OCI-LY1 (cell line): ENCODE measurements at regions not wholly inside any gene's neighbourhood (a gene's known extent, or its start where the extent isn't known, plus 50 kb on each side); places are given as distances from the start of the nearest gene placed in this dataset.
A peak's percentile ranks its signal among the peaks of the same experiment; 100 is the strongest.

Experiments used
- H2AFZ ChIP-seq: fragments of 200-600 bp; sonication (generic), shearing (Covaris generic); 2 replicates; pipeline ENCODE4 v1.6.0; 2014; ENCODE audit warnings: antibody characterized with exemption, mild to moderate bottlenecking, low read length
- H3F3A ChIP-seq: fragments of 200-600 bp; sonication (generic), shearing (Covaris generic); 2 replicates; pipeline ENCODE4 v1.6.0; 2014; ENCODE audit warnings: mild to moderate bottlenecking, antibody characterized with exemption, low read length, moderate library complexity; ENCODE audit not compliant: insufficient read depth
- H3K27ac ChIP-seq: fragments of 200-600 bp; sonication (generic); 2 replicates; pipeline ENCODE4 v1.5.1; 2014; ENCODE audit warnings: low read length, mixed run types, mild to moderate bottlenecking, low read depth; ENCODE audit not compliant: poor library complexity, severe bottlenecking
- H3K27me3 ChIP-seq: fragments of 200-600 bp; sonication (generic); 2 replicates; pipeline ENCODE4 v1.6.0; 2014; ENCODE audit warnings: antibody characterized with exemption, mild to moderate bottlenecking, low read length, moderate library complexity; ENCODE audit not compliant: insufficient read depth
- H3K36me3 ChIP-seq: fragments of 200-600 bp; sonication (generic); 2 replicates; pipeline ENCODE4 v1.6.1; 2014; ENCODE audit warnings: mild to moderate bottlenecking, antibody characterized with exemption, low read length, moderate library complexity, mixed read lengths; ENCODE audit not compliant: insufficient read depth
- H3K4me1 ChIP-seq: fragments of 200-600 bp; sonication (generic); 2 replicates; pipeline ENCODE4 v1.5.1; 2014; ENCODE audit warnings: mild to moderate bottlenecking, low read length, moderate library complexity; ENCODE audit not compliant: insufficient read depth, severe bottlenecking
- H3K4me2 ChIP-seq: fragments of 200-600 bp; sonication (generic), shearing (Covaris generic); 2 replicates; pipeline ENCODE4 v1.6.1; 2014; ENCODE audit warnings: low read length
- H3K4me3 ChIP-seq: fragments of 200-600 bp; sonication (generic); 2 replicates; pipeline ENCODE4 v1.5.1; 2014; ENCODE audit warnings: low read length, low read depth, mild to moderate bottlenecking, mixed read lengths; ENCODE audit not compliant: poor library complexity, severe bottlenecking
- H3K79me2 ChIP-seq: fragments of 200-600 bp; shearing (Covaris generic); 2 replicates; pipeline ENCODE4 v1.6.1; 2016; ENCODE audit warnings: mixed run types, low read length, mixed read lengths; ENCODE audit not compliant: insufficient read depth
- H3K9ac ChIP-seq: fragments of 200-600 bp; sonication (generic), shearing (Covaris generic); 2 replicates; pipeline ENCODE4 v1.6.1; 2014; ENCODE audit warnings: mild to moderate bottlenecking, low read length, mixed read lengths
- H3K9me2 ChIP-seq: fragments of 200-600 bp; sonication (generic), shearing (Covaris generic); 2 replicates; pipeline ENCODE4 v1.6.1; 2014; ENCODE audit warnings: low read depth, mild to moderate bottlenecking, low read length, mixed read lengths
- H3K9me3 ChIP-seq: fragments of 200-600 bp; shearing (Covaris generic); 2 replicates; pipeline ENCODE4 v1.6.1; 2014; ENCODE audit warnings: low read length, mixed read lengths
- H4K20me1 ChIP-seq: fragments of 200-600 bp; sonication (generic), shearing (Covaris generic); 2 replicates; pipeline ENCODE4 v1.6.0; 2016; ENCODE audit warnings: mild to moderate bottlenecking, low read length; ENCODE audit not compliant: insufficient read depth
- EZH2 ChIP-seq: fragments of 200-600 bp; sonication (generic), shearing (Covaris generic); IDR thresholded peaks from 2 replicates; pipeline ENCODE4 v1.8.0; 2017; ENCODE audit warnings: borderline replicate concordance, mixed run types, mild to moderate bottlenecking, antibody characterized with exemption, low read length, moderate library complexity, mixed read lengths
- TF ChIP-seq, protein P1 (sequence below): fragments of 200-600 bp; sonication (generic), shearing (Covaris generic); IDR thresholded peaks from 2 replicates; pipeline ENCODE4 v1.5.1; 2017; ENCODE audit warnings: mild to moderate bottlenecking, antibody characterized with exemption, low read length, moderate library complexity, mixed read lengths

- H2AFZ ChIP-seq, result no peak overlapping the region
- no peak overlapping the region for H3K9ac ChIP-seq
- no peak overlapping the region for H3K4me3 ChIP-seq
- H3K79me2 ChIP-seq, result no peaks in the 10 kb centered on the region
- no peaks in the 10 kb centered on the region for H4K20me1 ChIP-seq
- no peaks in the 10 kb centered on the region for H3K9me2 ChIP-seq
- no peaks in the 10 kb centered on the region for H3K36me3 ChIP-seq
- H3K4me1 ChIP-seq, result no peaks in the 10 kb centered on the region
- no peak overlapping the region for H3K27ac ChIP-seq
- no peaks in the 10 kb centered on the region for H3F3A ChIP-seq
- no peaks in the 10 kb centered on the region for H3K9me3 ChIP-seq
- no peak overlapping the region for H3K4me2 ChIP-seq
- H3K27me3 ChIP-seq, result no peaks in the 10 kb centered on the region
- TF ChIP-seq, protein P1, sequence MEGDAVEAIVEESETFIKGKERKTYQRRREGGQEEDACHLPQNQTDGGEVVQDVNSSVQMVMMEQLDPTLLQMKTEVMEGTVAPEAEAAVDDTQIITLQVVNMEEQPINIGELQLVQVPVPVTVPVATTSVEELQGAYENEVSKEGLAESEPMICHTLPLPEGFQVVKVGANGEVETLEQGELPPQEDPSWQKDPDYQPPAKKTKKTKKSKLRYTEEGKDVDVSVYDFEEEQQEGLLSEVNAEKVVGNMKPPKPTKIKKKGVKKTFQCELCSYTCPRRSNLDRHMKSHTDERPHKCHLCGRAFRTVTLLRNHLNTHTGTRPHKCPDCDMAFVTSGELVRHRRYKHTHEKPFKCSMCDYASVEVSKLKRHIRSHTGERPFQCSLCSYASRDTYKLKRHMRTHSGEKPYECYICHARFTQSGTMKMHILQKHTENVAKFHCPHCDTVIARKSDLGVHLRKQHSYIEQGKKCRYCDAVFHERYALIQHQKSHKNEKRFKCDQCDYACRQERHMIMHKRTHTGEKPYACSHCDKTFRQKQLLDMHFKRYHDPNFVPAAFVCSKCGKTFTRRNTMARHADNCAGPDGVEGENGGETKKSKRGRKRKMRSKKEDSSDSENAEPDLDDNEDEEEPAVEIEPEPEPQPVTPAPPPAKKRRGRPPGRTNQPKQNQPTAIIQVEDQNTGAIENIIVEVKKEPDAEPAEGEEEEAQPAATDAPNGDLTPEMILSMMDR, result no peak
- TF ChIP-seq EZH2, result no peak
Observed at GRCh38 chr4:92136434-92136833, 167.3 kb upstream of the GRID2 start.

- Histone ChIP-seq H3K4me1 (no peaks in the 10 kb centered on the region), H3K27ac (no peak overlapping the region), H3K36me3 (no peaks in the 10 kb centered on the region), H3K4me2 (no peak overlapping the region), H3K79me2 (no peaks in the 10 kb centered on the region), H3K9me2 (no peaks in the 10 kb centered on the region), H3K27me3 (no peaks in the 10 kb centered on the region), H4K20me1 (no peaks in the 10 kb centered on the region), H3K9ac (no peak overlapping the region), H2AFZ (no peak overlapping the region), H3F3A (no peaks in the 10 kb centered on the region), H3K9me3 (no peaks in the 10 kb centered on the region), H3K4me3 (no peak overlapping the region)
- no peak for TF ChIP-seq EZH2
- TF ChIP-seq, protein P1, result peak; percentile 58
Observed at GRCh38 chr4:92163348-92163747, 140.4 kb upstream of the GRID2 start.

DNA sequence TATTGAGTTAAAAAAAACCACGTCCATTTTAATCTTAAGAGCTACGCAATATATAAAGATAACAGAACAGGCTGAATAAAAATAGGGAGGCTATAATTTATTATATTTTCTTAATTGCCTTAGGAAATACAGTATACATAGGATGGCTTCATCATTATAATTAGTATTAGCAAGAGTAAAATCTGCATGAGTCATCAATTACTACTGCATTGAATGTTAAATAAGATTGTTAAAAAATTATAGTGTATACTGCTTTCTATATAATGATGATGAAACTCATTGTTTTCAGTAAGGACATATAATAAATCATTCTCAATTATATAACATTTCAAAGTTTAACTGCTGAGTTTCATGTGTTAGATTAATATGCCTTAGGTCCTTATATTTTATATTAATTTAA is 133.4 kb upstream of the GRID2 start:
- Histone ChIP-seq H3K9me2 (no peaks in the 10 kb centered on the region), H3F3A (no peaks in the 10 kb centered on the region), H3K4me1 (no peaks in the 10 kb centered on the region), H3K9ac (no peak overlapping the region), H3K36me3 (no peaks in the 10 kb centered on the region), H3K4me3 (no peak overlapping the region), H3K27ac (no peak overlapping the region), H4K20me1 (no peaks in the 10 kb centered on the region), H3K9me3 (no peaks in the 10 kb centered on the region), H3K79me2 (no peaks in the 10 kb centered on the region), H3K4me2 (no peak overlapping the region), H3K27me3 (no peaks in the 10 kb centered on the region), H2AFZ (no peak overlapping the region)
- TF ChIP-seq, protein P1, result no peak
- TF ChIP-seq EZH2, result no peak
